ENCODE measurements at regions not wholly inside any gene's neighbourhood (a gene's known extent, or its start where the extent isn't known, plus 50 kb on each side); places are given as distances from the start of the nearest gene placed in this dataset.
"Not testable (repeated sequence)": the region's sequence is repeated elsewhere in the genome, so short reads cannot be mapped to it uniquely, and the experiment has no call there.

DNA sequence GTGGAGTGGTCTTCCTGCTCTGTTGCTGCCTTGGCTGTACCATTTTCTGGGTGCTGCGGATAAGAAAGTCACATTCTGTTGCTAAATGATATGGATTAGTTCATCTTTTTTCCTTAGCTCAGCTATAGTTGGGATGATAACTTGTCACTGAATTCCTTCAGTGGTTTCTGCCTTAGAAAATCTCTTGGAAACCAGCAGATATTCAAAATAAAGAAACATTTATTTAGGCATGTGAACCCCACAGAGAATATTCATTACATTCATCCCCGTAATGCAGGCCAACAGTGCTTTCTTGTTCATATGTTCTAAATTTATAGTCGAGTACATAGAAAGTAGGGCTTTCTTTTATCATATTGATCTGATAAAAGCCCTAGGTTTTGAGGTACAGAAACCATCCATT lies 151.3 kb downstream of the CYB561 start:
- Histone ChIP-seq H3K9me3 (ENCODE audit: insufficient read depth, low read length) (peaks cover 22% of the 10 kb centered on the region), H3K4me2 (ENCODE audit: low read length) (no peak overlapping the region), H3K9ac (ENCODE audit: low read length) (no peak overlapping the region), H3K27me3 (ENCODE audit: low read depth, low read length) (no peaks in the 10 kb centered on the region), H3K36me3 (replicated peaks; ENCODE audit: low read depth, low read length) (peaks cover 38% of the 10 kb centered on the region), H2AFZ (ENCODE audit: low read depth, low read length) (no peak overlapping the region), H3K4me1 (ENCODE audit: low read length) (peaks cover 24% of the 10 kb centered on the region), H4K20me1 (ENCODE audit: insufficient read depth, low read length) (no peaks in the 10 kb centered on the region), H3K27ac (ENCODE audit: low read length) (no peak overlapping the region), H3K4me3 (ENCODE audit: low read length) (no peak overlapping the region), H3K79me2 (ENCODE audit: low read length) (no peaks in the 10 kb centered on the region)
- TF ChIP-seq EZH2phosphoT487 (IDR thresholded peaks at IDR 0.05; ENCODE audit: low read depth): no peak
- TF ChIP-seq, protein P1, sequence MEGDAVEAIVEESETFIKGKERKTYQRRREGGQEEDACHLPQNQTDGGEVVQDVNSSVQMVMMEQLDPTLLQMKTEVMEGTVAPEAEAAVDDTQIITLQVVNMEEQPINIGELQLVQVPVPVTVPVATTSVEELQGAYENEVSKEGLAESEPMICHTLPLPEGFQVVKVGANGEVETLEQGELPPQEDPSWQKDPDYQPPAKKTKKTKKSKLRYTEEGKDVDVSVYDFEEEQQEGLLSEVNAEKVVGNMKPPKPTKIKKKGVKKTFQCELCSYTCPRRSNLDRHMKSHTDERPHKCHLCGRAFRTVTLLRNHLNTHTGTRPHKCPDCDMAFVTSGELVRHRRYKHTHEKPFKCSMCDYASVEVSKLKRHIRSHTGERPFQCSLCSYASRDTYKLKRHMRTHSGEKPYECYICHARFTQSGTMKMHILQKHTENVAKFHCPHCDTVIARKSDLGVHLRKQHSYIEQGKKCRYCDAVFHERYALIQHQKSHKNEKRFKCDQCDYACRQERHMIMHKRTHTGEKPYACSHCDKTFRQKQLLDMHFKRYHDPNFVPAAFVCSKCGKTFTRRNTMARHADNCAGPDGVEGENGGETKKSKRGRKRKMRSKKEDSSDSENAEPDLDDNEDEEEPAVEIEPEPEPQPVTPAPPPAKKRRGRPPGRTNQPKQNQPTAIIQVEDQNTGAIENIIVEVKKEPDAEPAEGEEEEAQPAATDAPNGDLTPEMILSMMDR (IDR thresholded peaks at IDR 0.05; ENCODE audit: low read depth, low read length): no peak

DNA sequence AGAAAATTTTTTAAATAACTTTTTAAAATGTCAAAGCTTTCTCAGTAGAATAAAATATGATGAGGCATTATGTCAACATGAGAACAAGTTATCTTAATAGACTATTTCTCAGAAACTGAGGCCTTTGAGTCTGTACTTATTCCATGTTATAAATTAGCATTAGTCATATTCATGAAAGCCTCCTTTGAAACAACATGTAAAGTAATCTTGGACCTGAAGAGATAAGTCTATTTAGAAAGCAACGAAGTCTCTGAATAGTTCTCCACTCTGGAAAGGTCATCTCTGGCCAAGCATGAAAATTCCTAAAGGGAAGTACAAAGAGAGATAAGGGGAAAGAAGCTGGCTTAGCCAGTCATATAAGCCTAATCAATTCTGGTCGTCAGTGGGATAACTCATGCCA lies 150.8 kb downstream of the CYB561 start:
- H3K4me3 ChIP-seq (ENCODE audit: low read length): no peak overlapping the region
- H3K27ac ChIP-seq (ENCODE audit: low read length): no peak overlapping the region
- no peaks in the 10 kb centered on the region for H3K79me2 ChIP-seq (ENCODE audit: low read length)
- no peaks in the 10 kb centered on the region for H3K27me3 ChIP-seq (ENCODE audit: low read depth, low read length)
- no peak overlapping the region for H3K4me2 ChIP-seq (ENCODE audit: low read length)
- H3K36me3 ChIP-seq (replicated peaks; ENCODE audit: low read depth, low read length): peaks cover 34% of the 10 kb centered on the region
- H4K20me1 ChIP-seq (ENCODE audit: insufficient read depth, low read length): no peaks in the 10 kb centered on the region
- peaks cover 22% of the 10 kb centered on the region for H3K9me3 ChIP-seq (ENCODE audit: insufficient read depth, low read length)
- H3K4me1 ChIP-seq (ENCODE audit: low read length): peaks cover 19% of the 10 kb centered on the region
- no peak overlapping the region for H3K9ac ChIP-seq (ENCODE audit: low read length)
- H2AFZ ChIP-seq (ENCODE audit: low read depth, low read length): no peak overlapping the region
- TF ChIP-seq, protein P1 (IDR thresholded peaks at IDR 0.05; ENCODE audit: low read depth, low read length): no peak
- TF ChIP-seq EZH2phosphoT487 (IDR thresholded peaks at IDR 0.05; ENCODE audit: low read depth): no peak

DNA sequence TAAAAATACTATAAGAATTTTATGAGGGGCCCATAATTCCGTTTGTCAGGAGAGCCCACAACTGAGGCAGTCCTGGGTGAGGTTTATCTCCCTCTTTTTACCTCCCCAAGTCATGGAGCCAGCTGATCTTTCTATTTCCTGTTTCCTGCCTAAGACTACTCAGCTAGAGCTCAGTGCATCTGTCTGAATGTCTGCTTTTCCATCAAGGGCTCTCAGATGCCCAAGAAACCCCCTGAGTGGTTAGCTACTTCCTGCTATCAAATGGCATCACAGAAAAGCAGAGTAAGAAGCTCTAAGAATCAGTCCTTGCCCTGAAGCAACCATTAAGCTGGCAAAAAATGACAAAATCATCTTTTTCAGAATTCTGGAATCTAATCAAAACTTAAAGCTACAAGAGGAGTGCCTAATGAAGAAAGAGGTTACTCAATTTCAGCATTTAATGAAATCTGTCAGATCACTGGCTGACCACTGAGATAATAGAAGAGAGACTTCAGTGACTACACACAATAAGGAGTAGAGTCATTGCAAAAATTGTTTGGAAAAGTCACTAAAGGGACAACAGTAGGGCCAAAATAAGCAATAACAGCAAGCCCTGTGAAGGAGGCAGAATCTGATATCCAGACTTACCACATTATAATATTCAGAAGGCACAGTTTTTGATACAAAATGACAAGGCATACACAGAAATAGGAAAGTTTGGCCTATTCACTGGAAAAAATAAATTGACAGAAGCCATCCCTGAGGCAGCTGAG lies 150.1 kb downstream of the CYB561 start:
- no peaks in the 10 kb centered on the region for H3K27me3 ChIP-seq (ENCODE audit: low read depth, low read length)

DNA sequence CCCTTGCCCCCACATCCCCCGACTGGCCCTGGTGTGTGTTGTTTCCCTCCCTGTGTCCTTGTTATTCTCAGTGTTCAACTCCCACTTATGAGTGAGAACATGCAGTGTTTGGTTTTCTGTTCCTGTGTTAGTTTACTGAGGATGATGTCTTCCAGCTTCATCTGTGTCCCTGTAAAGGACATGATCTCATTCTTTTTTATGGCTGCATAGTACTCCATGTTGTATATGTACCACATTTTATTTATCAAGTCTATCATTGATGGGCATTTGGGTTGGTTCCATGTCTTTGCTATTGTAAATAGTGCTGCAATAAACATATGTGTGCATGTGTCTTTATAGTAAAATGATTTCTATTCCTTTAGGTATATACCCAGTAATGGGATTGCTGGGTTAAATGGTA lies 147.2 kb downstream of the CYB561 start:
- not testable (repeated sequence) for H3K4me2 ChIP-seq (ENCODE audit: low read length); H2AFZ ChIP-seq (ENCODE audit: low read depth, low read length); H3K79me2 ChIP-seq (ENCODE audit: low read length); H3K4me3 ChIP-seq (ENCODE audit: low read length); H3K9ac ChIP-seq (ENCODE audit: low read length); H3K27ac ChIP-seq (ENCODE audit: low read length); H3K4me1 ChIP-seq (ENCODE audit: low read length); H3K27me3 ChIP-seq (ENCODE audit: low read depth, low read length); H4K20me1 ChIP-seq (ENCODE audit: insufficient read depth, low read length)
- H3K9me3 ChIP-seq (ENCODE audit: insufficient read depth, low read length): peaks cover 22% of the 10 kb centered on the region
- H3K36me3 ChIP-seq (replicated peaks; ENCODE audit: low read depth, low read length): peaks cover 30% of the 10 kb centered on the region

More for the DNA sequence above, 150.1 kb downstream of the CYB561 start:
- H3K9me3 ChIP-seq (ENCODE audit: insufficient read depth, low read length): peaks cover 22% of the 10 kb centered on the region
- no peak overlapping the region for H3K4me3 ChIP-seq (ENCODE audit: low read length)
- peaks cover 15% of the 10 kb centered on the region for H3K4me1 ChIP-seq (ENCODE audit: low read length)
- H3K27ac ChIP-seq (ENCODE audit: low read length): no peak overlapping the region
- H3K36me3 ChIP-seq (replicated peaks; ENCODE audit: low read depth, low read length): peaks cover 30% of the 10 kb centered on the region
- no peaks in the 10 kb centered on the region for H3K79me2 ChIP-seq (ENCODE audit: low read length)
- TF ChIP-seq, protein P1 (IDR thresholded peaks at IDR 0.05; ENCODE audit: low read depth, low read length): no peak
- no peak for TF ChIP-seq EZH2phosphoT487 (IDR thresholded peaks at IDR 0.05; ENCODE audit: low read depth)
- no peak overlapping the region for H3K4me2 ChIP-seq (ENCODE audit: low read length)
- no peak overlapping the region for H3K9ac ChIP-seq (ENCODE audit: low read length)
- H4K20me1 ChIP-seq (ENCODE audit: insufficient read depth, low read length): no peaks in the 10 kb centered on the region
- no peak overlapping the region for H2AFZ ChIP-seq (ENCODE audit: low read depth, low read length)

Data from OCI-LY3 (cell line).